GM18508 (cell line): ENCODE measurements at regions not wholly inside any gene's neighbourhood (a gene's known extent, or its start where the extent isn't known, plus 50 kb on each side); places are given as distances from the start of the nearest gene placed in this dataset.
"Not testable (repeated sequence)": the region's sequence is repeated elsewhere in the genome, so short reads cannot be mapped to it uniquely, and the experiment has no call there.

ENCODE experiments used
- ATAC-seq: cut with Tn5 transposase; IDR thresholded peaks from one replicate; pipeline ENCODE4 v1.9.1; 2021; ENCODE audit warnings: moderate number of reproducible peaks; ENCODE audit not compliant: insufficient read depth, unreplicated experiment

DNA sequence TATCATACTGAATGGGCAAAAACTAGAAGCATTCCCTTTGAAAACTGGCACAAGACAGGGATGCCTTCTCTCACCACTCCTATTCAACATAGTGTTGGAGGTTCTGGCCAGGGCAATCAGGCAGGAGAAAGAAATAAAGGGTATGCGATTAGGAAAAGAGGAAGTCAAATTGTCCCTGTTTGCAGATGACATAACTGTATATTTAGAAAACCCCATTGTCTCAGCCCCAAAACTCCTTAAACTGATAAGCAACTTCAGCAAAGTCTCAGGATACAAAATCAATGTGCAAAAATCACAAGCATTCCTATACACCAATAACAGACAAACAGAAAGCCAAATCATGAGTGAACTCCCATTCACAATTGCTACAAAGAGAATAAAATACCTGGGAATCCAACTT lies 52.5 kb upstream of the CCDC71L start:
- ATAC-seq = not testable (repeated sequence)

DNA sequence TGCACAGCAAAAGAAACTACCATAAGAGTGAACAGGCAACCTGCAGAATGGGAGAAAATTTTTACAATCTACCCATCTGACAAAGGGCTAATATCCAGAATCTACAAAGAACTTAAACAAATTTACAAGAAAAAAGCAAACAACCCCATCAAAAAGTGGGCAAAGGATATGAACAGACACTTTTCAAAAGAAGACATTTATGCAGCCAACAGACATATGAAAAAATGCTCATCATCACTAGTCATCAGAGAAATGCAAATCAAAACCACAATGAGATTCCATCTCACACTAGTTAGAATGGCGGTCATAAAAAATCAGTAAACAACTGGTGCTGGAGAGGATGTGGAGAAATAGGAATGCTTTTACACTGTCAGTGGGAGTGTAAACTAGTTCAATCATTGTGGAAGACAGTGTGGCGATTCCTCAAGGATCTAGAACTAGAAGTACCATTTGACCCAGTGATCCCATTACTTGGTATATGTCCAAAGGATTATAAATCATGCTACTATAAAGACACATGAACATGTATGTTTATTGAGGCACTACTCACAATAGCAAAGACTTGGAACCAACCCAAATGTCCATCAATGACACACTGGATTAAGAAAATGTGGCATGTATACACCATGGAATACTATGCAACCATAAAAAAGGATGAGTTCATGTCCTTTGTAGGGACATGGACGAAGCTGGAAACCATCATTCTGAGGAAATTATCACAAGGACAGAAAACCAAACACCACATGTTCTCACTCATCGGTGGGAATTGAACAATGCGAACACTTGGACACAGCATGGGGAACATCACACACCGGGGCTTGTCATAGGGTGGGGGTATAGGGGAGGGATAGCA lies 53.9 kb upstream of the CCDC71L start:
- ATAC-seq = not testable (repeated sequence)

DNA sequence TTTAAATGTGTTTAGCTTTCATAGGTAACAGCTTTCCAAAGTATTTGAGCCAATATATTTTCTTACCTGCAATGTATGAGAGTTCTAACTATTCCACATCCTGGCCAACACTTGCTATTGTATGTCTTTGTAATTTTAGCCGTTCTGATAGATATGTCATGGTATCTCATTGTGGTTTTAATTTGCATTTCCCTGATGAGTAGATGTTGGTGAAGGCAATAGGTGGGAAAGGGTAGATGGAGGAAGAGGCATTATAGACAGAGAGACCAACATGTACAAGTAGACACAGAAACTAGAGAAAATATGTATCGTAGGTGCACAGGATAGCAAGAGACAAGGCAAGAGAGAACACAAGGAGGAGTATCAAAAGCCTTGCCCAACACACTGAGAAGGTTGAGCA lies 54.8 kb upstream of the CCDC71L start:
- no peak for ATAC-seq

DNA sequence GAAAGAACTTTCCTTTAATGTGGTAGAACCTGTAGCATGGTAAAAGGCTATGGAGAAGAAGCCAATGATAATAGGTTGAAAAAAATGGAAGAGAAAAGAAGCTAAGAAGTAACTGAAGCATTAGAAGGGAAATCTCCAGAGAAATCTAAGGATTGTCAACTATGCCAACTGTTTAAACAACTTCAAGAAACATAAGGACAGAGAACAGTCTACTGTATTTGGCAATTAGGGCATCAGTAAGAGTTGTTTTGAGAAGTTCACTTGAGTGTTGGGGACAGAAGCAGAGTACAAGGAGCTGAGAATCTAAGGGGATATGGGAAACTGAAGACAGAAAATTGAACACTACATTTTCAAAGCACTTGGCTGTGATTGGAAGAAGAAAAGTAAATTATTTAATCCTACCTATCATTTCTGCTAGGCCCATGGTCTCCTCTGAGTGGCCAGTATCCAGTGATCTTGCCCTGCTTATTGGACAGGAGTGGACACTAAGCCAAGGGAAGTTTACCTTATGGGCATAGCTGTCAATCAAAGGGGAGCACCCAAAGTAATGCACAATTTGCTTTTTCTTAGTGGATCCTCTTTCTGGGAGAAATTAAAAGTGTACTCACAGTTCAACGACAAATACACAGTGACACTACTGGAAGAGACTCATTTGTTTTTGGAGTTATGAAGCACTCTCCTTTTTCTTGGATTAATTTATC lies 56.4 kb upstream of the CCDC71L start:
- ATAC-seq = no peak

DNA sequence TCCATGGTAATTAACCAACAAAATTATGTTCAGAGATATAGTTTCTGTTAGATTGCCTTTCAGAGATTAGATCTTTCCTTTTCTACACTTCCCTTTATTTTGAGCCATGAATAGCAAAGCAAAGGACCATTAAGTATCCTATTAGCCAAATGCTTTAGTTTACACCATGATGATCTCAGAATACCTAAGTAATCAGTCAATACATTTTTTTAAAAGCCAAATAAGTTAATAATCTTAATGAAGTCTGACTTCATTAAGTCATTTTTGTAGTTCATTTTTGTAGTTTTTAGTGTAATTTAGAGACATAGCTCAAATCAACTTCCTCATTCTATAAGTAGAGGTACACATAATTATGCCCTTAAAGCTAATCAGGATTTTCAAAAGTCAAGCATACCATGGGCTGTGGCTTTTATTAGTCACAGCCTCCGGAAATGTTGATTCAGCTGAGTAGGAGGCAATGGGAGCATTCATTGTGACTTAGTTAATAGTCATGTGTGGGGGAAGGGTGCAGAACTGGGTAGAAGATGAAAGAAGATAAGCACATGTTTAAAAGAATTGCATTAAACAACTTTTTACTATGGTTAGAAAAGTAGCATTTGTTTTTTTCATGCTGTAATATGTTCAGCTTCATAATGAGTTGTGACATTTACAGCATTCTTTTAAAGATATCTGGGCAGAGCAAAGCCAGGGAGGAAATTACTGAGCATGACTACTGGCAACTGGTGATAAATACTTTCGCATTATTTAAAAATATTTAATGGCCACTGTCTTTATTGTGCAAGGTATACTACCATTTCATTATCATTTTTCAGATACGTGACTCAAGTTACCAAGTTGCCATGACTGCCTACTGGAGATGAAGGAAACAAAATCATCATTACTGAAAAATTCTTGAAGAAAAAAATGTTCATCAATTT lies 57.3 kb upstream of the CCDC71L start:
- ATAC-seq = peak; percentile 77

DNA sequence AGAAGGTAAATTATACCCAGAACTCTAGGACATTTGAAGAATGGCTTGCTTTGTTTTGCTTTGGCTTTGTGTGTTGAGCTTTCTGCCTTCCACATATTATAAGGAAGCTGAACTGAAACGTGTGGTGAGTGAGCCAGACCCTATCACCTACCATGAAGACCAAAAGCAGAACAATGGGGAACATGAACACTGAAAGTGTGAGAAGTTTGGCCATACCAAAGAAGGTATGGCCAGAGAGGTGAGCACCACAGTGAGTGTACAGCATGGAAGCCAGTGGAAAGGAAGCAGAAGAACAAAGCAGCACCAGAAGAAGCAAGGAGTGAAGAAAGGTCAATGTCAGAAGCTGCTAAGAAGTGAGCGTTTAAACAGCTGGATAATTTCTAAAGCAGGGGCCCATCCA lies 59.7 kb upstream of the CCDC71L start:
- no peak for ATAC-seq

DNA sequence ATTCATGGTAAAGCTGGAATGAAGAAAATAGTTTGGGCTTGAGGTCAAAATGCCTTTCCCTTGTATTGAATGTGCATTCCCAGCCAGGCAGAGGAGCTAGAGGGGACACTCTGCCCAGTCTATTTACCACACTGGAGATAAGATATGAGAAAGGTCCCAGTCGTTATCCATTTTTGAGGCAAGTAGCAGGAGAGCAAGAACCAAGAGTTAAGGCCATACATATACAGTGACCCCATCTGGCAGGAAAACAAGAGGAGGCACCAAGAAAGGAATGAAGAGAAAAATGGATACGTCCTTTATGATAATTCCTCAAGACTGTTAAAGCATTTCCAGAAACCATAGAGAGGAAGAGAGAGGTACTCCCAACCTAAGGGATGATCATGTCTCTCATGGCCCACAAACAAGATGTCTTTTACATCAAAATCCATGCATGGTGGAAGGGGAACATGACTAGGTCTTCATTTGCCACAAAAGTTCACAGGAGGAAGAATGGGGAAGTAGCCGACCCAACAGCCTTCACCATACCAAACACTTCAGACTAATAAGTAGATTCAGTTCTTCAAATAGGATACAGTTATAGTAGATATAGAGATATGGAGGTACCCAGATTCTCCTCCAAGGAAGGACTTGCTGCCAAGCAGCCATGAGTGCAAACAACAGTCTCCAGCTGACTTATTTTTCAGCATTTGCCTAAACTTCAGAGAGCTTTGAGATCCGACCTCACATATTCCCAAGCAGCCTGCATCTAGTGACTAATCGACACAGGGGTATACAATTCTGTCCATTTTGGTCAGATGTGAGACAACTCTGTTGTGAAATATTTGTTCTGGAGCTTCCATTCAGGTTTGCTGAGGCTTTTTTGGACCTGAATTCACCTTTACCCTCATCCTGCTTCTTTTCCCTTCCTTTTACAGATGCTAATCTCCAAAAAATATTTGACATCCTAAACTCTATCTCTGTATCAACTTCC lies 61.1 kb upstream of the CCDC71L start:
- no peak for ATAC-seq

DNA sequence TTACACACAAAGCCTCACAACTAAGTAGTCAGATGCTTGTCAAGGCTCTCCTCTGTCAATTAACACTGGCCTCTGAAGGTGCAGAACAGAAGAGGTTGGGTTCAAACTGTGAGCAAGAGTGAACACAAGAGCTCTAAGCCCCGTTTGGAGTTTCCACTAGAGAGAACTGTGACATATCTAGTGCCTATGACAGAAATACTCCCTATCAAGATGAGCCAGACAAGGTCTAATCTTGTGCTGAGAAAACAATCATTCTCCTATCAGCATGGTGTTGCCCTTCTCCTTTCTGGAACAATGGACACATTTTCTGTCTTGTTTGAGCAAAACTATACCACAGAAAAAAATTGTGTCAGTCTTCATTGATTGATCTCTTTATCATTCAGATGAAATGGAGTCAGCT lies 62.4 kb upstream of the CCDC71L start:
- ATAC-seq = no peak

DNA sequence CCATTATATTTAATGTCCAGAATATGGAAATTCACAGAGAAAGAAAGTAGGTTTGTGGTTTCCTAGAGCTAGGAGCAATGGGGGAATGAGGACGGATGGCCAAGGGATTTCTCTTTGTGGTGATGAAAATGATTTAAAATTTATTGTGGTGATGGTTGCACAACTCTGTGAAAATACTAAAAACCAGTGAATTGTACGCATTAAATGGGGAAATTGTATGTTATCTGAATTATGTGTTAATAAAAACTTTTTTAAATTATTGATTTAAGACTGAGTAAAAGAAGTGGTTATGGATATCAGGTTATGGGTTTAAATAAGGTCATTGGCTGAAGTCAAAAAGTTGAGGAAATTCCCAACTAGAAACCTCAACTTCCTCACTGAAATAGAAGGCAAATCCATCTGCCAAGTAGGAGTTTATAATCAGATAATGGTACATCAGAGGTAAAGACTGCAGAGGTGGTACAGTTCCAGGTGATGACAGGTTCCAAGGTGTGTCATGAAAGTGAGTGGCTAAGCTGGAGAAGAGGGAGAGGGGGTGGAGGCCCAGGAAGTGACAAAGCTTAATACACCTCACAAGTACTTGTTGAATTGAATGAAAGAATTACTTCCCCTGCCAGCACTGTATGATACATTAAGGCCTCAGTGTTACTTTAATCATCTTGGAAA lies 68.9 kb upstream of the CCDC71L start:
- no peak for ATAC-seq

DNA sequence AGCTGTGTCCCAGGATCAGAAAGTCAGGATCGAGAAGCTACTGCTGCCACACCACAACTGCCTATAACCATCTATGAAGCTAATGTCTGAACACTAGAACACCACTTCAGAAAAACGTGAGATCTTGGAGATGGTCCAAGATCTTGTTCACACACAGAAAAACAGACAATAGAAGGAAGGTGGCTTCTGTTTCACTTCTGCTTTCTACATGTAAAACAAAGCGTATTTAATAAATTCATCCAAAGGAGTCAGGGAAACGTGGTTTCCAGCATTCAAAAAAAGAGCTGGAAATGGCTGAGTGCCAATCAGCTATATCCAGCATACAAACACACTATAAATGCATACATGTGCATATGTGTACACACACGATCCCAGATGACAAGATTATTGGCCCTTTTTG lies 70.2 kb upstream of the CCDC71L start:
- peak; percentile 45 for ATAC-seq

DNA sequence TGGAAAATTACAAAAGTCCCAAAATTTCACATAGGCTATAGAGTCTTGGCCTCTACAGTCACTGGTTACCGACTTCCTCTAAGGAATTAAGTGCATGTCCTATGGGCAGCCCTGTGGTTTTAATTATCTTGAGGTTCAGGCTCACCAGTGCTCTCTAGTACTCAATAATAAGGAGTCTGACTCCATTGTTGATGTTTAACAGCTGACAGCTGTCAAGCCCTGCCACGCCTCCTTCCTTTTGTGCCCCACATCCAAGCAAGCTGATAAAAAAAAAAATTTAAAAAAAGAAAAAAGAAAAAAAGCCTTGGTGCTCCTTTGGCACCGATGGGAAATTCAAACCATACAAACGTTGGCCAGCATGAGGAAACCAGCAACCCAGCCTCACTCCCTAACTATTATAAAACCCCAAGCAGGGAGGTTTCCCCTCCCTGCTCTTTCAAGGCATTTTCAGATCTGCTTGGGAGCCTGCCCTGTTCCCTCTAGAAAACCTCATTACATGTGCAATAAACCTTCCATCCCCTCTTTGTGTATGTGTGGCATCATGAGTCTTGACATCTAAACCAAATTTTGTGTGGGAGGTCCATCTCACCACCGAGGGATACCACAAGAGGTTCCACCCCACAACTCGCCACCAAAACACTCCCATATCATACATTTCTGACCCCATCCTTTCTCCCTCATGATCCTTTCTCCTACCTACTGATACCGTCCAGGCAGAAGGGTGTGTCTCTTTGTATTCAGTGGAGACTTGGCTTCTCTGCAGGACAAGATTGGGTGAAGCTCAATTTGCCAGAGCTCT lies 70.9 kb upstream of the CCDC71L start:
- ATAC-seq = no peak

DNA sequence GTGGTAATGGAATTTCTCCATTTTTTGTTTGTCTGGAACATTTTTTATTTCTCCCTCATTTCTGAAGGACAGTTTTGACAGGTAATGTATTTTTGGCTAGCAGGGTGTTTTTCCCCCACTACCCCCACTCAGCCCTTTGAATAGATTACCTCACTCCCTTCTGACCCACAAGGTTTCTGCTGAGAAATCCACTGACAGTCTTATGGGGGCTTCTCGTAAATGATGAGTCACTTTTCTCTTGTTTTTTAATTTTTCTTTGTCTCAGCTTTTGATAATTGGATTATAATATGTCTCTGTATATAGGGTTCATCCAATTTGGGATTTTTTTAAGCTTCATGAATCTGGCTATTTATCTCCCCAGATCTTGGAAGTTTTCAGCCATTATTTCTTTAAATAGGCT lies 74.7 kb upstream of the CCDC71L start:
- no peak for ATAC-seq

DNA sequence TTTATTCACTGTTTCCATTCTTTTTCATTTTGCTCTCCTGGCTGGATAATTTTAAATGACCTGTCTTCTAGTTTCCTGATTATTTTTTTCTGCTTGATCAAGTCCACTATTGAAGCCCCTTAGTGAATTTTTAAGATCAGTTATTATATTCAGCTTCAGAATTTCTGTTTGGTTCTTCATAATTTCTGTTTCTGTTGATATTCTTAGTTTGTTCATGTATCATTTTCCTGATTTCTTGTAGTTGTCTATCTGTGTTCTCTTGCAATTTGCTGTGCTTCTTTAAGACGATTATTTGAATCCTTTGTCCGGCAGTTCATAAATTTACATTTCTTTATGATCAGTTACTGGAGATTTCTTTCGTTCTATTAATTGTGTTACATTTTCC lies 75.2 kb upstream of the CCDC71L start:
- no peak for ATAC-seq

DNA sequence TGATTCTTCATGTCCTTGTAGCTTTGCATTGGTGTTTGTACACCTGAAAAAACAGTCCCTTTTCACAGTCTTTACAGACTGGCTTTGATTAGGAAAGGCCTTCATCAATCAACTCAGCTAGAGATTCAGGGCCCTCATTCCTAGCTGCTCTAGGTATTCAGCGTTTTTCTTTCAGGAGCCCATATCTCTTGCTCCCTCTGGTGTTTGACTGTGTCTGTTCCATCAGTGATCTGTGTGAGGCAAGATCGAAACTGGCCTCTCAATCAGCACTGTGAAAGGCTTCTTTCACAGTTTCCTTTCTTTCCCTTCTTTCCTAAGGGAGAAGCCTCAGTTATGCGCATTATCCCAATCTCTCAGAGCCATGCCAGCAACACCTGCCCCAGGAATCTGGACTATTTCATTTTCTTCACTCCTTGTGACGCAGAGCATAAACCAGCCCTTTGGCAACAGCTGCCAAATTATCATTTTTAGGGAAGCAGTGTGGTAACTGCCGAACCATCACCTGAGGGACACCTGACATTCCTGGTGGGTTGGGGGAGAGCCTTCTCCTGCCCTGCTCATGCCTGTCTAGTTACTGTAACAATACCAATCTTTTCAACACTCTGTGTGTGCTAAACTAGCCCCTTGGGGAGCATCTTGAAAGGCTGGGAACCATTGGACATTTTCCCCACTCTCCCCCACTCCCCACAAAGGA lies 75.7 kb upstream of the CCDC71L start:
- ATAC-seq = no peak

DNA sequence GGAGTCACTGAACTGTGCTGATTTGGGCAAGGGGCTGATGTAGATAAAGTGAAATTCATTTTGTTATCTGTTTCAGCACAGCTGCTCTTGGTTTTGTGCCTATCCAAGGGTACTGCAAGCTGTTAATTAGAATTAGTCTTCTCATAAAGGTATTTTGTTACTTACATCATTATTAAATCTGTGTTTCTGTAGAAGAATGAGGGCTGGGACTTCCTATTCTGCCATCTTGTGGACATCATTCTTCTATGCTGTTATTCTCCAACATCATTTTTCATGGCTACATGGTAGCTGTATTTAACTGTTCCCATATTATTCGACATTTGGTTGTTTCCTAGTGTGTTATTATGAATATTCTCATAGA lies 76.2 kb upstream of the CCDC71L start:
- ATAC-seq = no peak

DNA sequence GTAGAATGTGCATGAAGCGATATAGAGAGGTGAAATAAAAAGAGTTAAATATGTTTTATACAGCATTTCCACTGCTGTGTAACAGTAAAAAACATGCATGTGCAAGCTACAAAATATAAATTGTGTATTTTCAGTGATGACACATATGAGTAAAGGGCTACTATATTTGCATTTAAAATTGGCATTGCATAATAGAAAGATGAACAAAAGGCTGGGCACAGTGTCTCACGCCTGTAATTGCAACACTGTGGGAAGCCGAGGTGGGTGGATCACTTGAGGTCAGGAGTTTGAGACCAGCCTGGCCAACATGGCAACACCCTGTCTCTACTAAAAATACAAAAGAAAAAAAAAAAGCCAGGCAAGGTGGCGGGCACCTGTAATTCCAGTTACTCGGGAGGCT lies 79.8 kb upstream of the CCDC71L start:
- no peak for ATAC-seq

DNA sequence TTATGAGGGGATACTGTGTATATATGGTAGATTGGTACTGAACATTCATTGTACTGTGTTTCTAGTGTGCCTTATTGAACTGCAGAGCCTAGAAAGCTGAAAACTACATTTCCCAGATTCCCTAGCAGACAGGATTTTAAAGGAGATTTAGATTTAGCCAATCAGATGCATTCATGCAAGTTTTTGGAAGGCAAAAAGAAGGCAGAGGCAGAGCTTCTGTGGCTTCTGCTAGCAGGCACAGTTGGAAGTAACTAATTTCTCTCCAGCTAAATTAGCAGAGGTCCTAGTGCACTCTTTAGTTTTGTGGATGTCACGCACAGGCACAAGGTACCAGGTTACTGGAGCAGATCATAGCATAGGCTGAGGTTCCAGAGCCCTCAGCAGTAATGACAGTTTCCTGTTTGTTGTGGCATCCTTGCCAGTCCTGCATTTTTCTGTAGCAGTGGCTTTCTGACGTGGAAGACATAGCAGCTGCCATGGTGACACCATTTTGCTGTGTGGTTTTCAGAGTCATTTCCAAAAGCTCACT lies 83.7 kb upstream of the CCDC71L start:
- no peak for ATAC-seq

DNA sequence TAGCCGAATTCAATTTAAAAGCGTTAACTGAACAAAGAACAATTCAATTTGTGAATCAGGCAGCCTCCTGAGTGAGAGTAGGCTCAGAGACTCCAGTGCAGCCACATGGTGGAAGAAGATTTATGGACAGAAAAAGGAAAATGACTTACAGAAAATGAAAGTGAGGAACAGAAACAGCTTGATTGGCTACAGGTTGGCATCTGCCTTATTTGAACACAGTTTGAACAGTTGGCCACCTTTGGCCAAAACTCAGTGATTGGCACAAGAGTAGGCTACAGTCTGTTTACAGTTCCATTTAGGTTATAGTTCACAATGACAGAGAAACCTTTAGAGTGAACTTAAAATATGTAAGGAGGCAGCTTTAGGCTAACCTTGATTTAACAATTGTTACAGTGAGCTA lies 86.3 kb upstream of the CCDC71L start:
- ATAC-seq = not testable (repeated sequence)
